Mesodermal cell (in vitro differentiated cells): ENCODE measurements at regions not wholly inside any gene's neighbourhood (a gene's known extent, or its start where the extent isn't known, plus 50 kb on each side); places are given as distances from the start of the nearest gene placed in this dataset.

ENCODE experiments used
- H3K27ac ChIP-seq: 2 replicates; pipeline ENCODE4 v1.7.0; 2013; ENCODE audit warnings: mild to moderate bottlenecking, low read depth, low read length, moderate library complexity; ENCODE audit not compliant: severe bottlenecking
- H3K36me3 ChIP-seq: 2 replicates; pipeline ENCODE4 v1.7.1; 2013; ENCODE audit warnings: mild to moderate bottlenecking, low read length, moderate library complexity; ENCODE audit not compliant: control insufficient read depth, insufficient read depth
- H3K4me1 ChIP-seq: one replicate; pipeline ENCODE4 v1.7.1; 2013; ENCODE audit warnings: mild to moderate bottlenecking, low read length; ENCODE audit not compliant: insufficient read depth, control insufficient read depth, poor library complexity, severe bottlenecking
- H3K4me3 ChIP-seq: 2 replicates; pipeline ENCODE4 v1.7.0; 2013; ENCODE audit warnings: low read length, control low read depth, mild to moderate bottlenecking; ENCODE audit not compliant: insufficient read depth, poor library complexity, severe bottlenecking; ENCODE audit errors: extremely low read depth
- H3K9me3 ChIP-seq: 2 replicates; pipeline ENCODE4 v1.7.1; 2013; ENCODE audit warnings: mild to moderate bottlenecking, low read length, moderate library complexity; ENCODE audit not compliant: control insufficient read depth
- WGBS, 2 experiments: methylation state at CpG; one replicate each; pipeline ENCODE4 v1.1.5; 2013; ENCODE audit warnings: missing lambda C conversion rate in 2 of 2; ENCODE audit not compliant: insufficient coverage in 2 of 2; 5-methylcytosine and 5-hydroxymethylcytosine counted together

DNA sequence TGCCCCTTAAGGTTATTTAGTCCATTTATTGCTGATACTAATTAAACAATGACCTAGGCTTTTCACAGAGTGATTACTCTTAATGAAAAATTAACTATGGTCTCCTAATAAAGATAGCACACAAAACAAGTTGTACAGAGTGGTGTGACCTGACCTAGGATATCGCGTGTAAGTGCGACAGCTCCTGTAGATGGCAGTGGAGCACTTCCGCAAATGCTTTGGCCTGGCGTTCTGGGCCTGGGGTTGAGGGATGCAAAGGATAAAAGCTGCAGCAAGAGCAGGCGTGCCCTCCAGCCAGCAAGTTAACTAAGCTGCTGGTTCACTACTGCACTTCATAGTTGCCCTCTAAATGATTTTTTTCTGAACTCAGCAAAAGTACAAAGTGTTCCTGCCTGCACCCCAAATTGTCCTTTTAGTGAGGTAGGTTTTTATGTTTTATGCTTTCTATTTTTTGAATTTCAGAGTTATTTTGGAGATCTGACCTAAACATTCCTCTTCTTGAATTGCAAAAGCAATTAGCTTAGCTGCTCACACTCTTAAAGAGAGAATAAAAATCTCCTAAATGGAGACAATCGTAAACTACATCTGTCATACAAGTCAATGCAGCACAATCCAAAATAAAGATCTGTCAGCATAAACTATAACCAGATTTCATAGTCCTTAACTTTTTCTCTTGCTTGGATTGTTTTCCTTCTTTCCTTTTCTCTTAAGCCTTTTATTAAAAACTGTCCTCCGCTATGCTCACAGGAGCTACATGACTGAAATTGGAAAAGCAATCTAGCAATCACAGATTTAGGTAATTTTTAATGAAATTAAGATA is 379.6 kb downstream of the LRIG3 start:
- H3K36me3 ChIP-seq: no peaks in the 10 kb centered on the region
- H3K27ac ChIP-seq: peak overlapping the region; percentile 41
- H3K4me1 ChIP-seq: peaks cover 24% of the 10 kb centered on the region
- no peak overlapping the region for H3K4me3 ChIP-seq
- 3 to 54% methylated on average over 3 to 6 of the region's 8 CpGs for WGBS, 2 experiments
- no peaks in the 10 kb centered on the region for H3K9me3 ChIP-seq

GRCh38 chr12:58541300-58541690 is 379.0 kb downstream of the LRIG3 start:
- H3K4me3 ChIP-seq: no peak overlapping the region
- WGBS, 2 experiments: 100% methylated on average over 1 of the region's 3 CpGs; no CpG with 5 or more reads in 1 of the 2 experiments

DNA sequence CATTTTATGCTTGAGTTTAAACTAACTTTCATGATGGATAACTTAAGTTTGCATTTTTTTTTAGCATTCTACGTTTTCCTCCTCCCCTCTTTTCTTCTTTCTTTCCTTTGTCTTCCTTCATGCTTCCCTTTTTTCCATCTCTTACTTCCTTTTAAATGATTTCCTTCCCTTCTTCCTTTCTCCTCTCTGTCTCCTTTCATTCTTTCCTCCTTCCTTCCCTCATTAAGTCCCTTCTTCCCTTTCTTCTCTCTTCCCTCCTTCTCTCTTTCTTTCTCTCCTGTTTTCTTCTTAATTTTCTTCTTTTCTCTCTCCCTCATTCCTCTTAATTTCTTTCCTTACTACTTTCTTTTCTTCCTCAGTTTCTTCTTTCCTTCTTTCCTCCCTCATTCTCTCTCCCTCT is 376.0 kb downstream of the LRIG3 start:
- peaks cover 13% of the 10 kb centered on the region for H3K4me1 ChIP-seq
- WGBS, 2 experiments: 79 to 94% methylated on average over 1 of the region's 1 CpG
- H3K9me3 ChIP-seq: no peaks in the 10 kb centered on the region
- H3K4me3 ChIP-seq: no peak overlapping the region
- no peaks in the 10 kb centered on the region for H3K36me3 ChIP-seq
- H3K27ac ChIP-seq: no peak overlapping the region

More at GRCh38 chr12:58541300-58541690, 379.0 kb downstream of the LRIG3 start:
- Histone ChIP-seq H3K27ac (peak overlapping the region; percentile 58), H3K9me3 (no peaks in the 10 kb centered on the region), H3K4me1 (peaks cover 24% of the 10 kb centered on the region), H3K36me3 (no peaks in the 10 kb centered on the region)

- no peaks in the 10 kb centered on the region for H3K36me3 ChIP-seq
- no peaks in the 10 kb centered on the region for H3K4me1 ChIP-seq
- H3K27ac ChIP-seq: no peak overlapping the region
- no peaks in the 10 kb centered on the region for H3K9me3 ChIP-seq
- no peak overlapping the region for H3K4me3 ChIP-seq
Measured at GRCh38 chr12:58547217-58547616, 373.1 kb downstream of the LRIG3 start.

- Histone ChIP-seq H3K27ac (no peak overlapping the region), H3K36me3 (no peaks in the 10 kb centered on the region), H3K4me1 (no peaks in the 10 kb centered on the region), H3K4me3 (no peak overlapping the region), H3K9me3 (no peaks in the 10 kb centered on the region)
- 100% methylated on average over 1 of the region's 3 CpGs; no CpG with 5 or more reads in 1 of the 2 experiments for WGBS, 2 experiments
Measured at GRCh38 chr12:58548801-58549200, 371.5 kb downstream of the LRIG3 start.

GRCh38 chr12:58554522-58555157 is 365.7 kb downstream of the LRIG3 start:
- Histone ChIP-seq H3K27ac (no peak overlapping the region), H3K9me3 (no peaks in the 10 kb centered on the region), H3K4me1 (peaks cover 10% of the 10 kb centered on the region), H3K36me3 (no peaks in the 10 kb centered on the region), H3K4me3 (no peak overlapping the region)
- WGBS, 2 experiments: 84 to 95% methylated on average over 3 to 4 of the region's 5 CpGs

DNA sequence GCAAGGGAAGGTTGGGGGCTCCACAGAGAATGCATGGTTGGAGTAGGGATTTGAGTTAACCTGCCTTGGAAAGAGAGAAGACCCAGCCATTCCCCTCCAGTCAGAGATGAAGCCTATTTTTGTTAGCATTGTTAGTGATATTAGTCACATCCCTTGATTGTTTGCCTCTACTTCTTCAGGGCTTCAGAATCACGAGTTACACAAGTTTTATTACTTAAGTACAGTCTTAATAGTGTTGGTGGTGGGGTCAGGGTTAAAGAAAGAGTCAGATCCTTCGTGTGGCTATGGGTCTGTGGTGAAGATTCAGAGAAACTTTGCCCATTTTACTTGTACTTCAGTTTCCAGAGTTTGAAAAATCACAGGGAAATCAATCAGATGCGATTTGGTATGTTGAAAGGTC is 363.1 kb downstream of the LRIG3 start:
- peak overlapping the region; percentile 60 for H3K27ac ChIP-seq
- peaks cover 10% of the 10 kb centered on the region for H3K4me1 ChIP-seq
- H3K36me3 ChIP-seq: no peaks in the 10 kb centered on the region
- 0 to 71% methylated on average over 1 of the region's 3 CpGs for whole genome bisulfite sequencing, 2 experiments
- no peaks in the 10 kb centered on the region for H3K9me3 ChIP-seq
- no peak overlapping the region for H3K4me3 ChIP-seq

- WGBS, 2 experiments: no CpG with 5 or more reads among the region's 1 CpG
Measured at GRCh38 chr12:58557661-58558060, 362.6 kb downstream of the LRIG3 start.

DNA sequence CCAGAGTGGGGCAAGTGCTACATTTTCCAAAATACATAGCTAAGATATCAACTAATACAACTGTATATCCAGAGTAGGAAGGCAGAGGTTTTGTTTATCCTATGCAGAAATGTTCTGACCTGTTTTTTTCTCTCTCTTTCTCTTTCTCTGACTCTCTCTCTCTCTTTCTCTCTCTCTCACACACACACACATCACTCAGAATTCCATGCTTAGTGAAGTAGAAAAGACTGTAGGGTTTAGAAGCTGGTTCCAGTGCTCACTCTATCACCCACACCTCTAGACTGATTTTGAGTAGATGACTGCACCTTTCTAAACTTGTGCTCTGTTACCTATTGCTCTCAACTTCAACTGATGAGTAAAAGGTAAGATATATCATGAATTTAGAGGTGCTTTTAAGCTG is 356.7 kb downstream of the LRIG3 start:
- Histone ChIP-seq H3K36me3 (no peaks in the 10 kb centered on the region), H3K27ac (no peak overlapping the region), H3K4me3 (no peak overlapping the region), H3K9me3 (no peaks in the 10 kb centered on the region), H3K4me1 (no peaks in the 10 kb centered on the region)

More at GRCh38 chr12:58557661-58558060, 362.6 kb downstream of the LRIG3 start:
- Histone ChIP-seq H3K36me3 (no peaks in the 10 kb centered on the region), H3K9me3 (no peaks in the 10 kb centered on the region), H3K4me1 (peaks cover 10% of the 10 kb centered on the region), H3K27ac (peak overlapping the region; percentile 60), H3K4me3 (no peak overlapping the region)

DNA sequence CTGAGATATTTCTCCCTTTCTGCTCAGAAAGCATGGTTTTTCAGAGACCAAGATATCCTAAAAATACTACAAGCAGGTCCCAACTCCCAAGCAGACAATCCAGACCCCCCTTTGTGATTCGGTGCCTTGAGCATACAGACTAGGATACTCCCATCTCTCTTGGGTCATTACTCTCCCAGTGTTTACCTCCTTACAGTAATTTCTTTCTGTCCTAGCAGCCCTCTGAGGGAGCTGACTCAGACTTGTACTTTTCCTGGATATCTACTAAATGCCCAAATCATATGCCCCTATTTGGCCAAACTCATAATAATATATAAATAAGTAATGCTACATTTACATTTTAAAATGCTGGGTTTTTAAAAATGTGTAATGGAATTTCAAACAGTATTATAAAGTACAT is 355.6 kb downstream of the LRIG3 start:
- Histone ChIP-seq H3K36me3 (no peaks in the 10 kb centered on the region), H3K27ac (no peak overlapping the region), H3K9me3 (no peaks in the 10 kb centered on the region), H3K4me3 (no peak overlapping the region), H3K4me1 (no peaks in the 10 kb centered on the region)
- WGBS, 2 experiments: 100% methylated on average over 1 of the region's 1 CpG

- WGBS, 2 experiments: 100% methylated on average over 2 of the region's 3 CpGs; no CpG with 5 or more reads in 1 of the 2 experiments
- H3K4me1 ChIP-seq: no peaks in the 10 kb centered on the region
- H3K27ac ChIP-seq: no peak overlapping the region
- H3K4me3 ChIP-seq: no peak overlapping the region
- H3K9me3 ChIP-seq: no peaks in the 10 kb centered on the region
- no peaks in the 10 kb centered on the region for H3K36me3 ChIP-seq
Measured at GRCh38 chr12:58566599-58566998, 353.7 kb downstream of the LRIG3 start.
